Lower leg skin (tissue), 3 donors: ENCODE measurements at regions not wholly inside any gene's neighbourhood (a gene's known extent, or its start where the extent isn't known, plus 50 kb on each side); places are given as distances from the start of the nearest gene placed in this dataset.

Source experiments
- POLR2A ChIP-seq, 2 donors: fragments of 450-650 bp; IDR thresholded peaks; one replicate each; pipeline ENCODE4 v1.6.1; 2016 to 2017; ENCODE audit warnings: antibody characterized with exemption in 2 of 2, mild to moderate bottlenecking in 1 of 2, moderate library complexity in 1 of 2
- TF ChIP-seq, protein P1 (sequence below), 3 donors: fragments of 450-650 bp; IDR thresholded peaks; one replicate each; pipeline ENCODE4 v1.5.1; 2016; ENCODE audit warnings: antibody characterized with exemption in 3 of 3, mild to moderate bottlenecking in 3 of 3, moderate library complexity in 2 of 3

DNA sequence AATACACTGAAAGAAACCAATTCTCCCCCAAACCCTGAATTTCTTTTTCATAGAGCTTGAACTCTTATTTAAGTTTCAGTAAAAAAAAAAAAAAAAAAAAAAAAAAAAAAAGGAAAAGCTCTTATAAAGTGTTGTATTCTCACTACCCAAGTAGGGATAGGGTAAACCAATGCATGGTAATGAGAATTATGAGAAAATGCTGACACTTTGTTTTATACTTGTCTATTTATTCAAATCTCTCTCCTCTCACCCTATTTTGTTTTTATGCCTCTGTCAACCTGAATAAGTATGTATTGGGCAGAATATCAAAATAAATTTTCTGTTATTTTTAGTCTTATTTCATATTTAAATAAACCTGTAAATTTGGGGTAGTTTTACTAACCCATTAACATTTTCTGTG, 181.9 kb downstream of the GJA1 start:
- no peak for TF ChIP-seq POLR2A (IDR thresholded peaks at IDR 0.05)
- TF ChIP-seq, protein P1, sequence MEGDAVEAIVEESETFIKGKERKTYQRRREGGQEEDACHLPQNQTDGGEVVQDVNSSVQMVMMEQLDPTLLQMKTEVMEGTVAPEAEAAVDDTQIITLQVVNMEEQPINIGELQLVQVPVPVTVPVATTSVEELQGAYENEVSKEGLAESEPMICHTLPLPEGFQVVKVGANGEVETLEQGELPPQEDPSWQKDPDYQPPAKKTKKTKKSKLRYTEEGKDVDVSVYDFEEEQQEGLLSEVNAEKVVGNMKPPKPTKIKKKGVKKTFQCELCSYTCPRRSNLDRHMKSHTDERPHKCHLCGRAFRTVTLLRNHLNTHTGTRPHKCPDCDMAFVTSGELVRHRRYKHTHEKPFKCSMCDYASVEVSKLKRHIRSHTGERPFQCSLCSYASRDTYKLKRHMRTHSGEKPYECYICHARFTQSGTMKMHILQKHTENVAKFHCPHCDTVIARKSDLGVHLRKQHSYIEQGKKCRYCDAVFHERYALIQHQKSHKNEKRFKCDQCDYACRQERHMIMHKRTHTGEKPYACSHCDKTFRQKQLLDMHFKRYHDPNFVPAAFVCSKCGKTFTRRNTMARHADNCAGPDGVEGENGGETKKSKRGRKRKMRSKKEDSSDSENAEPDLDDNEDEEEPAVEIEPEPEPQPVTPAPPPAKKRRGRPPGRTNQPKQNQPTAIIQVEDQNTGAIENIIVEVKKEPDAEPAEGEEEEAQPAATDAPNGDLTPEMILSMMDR (IDR thresholded peaks at IDR 0.05): no peak
